Choroid plexus epithelial cell (primary cell): ENCODE measurements at regions not wholly inside any gene's neighbourhood (a gene's known extent, or its start where the extent isn't known, plus 50 kb on each side); places are given as distances from the start of the nearest gene placed in this dataset.
"Not testable (repeated sequence)": the region's sequence is repeated elsewhere in the genome, so short reads cannot be mapped to it uniquely, and the experiment has no call there.

Experiments used
- DNase-seq: peaks from one replicate; pipeline ENCODE4 v3.0.0-alpha.2; 2010; ENCODE audit warnings: low read depth
- H3K4me3 ChIP-seq: 2 replicates; pipeline ENCODE4 v1.5.1; 2011; ENCODE audit warnings: low read depth, mild to moderate bottlenecking, control low read depth, low read length, moderate library complexity
- TF ChIP-seq, protein P1 (sequence below): conservative IDR thresholded peaks from 2 replicates; pipeline ENCODE4 v1.5.1; 2011; ENCODE audit warnings: low read depth, mild to moderate bottlenecking, control low read depth, inconsistent platforms, low read length, moderate library complexity

DNA sequence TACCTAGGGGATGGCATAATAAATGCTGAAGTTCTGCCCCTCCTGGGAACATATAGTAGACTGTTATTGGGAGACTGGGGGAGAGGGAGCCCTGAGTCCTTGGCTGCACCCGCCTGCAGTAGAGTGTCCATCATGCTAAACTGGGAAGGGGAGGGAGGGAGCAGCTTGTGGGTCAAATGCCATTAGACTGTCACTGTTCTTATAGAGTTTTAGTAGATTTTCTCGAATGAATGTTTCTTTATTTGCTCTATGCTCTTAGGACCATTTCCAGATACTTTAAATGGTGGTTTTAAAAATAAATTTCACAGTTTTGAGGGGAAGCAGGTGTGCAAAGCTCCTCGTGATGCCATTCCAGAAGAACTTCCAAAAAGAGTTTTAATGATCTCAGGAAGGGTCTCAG lies 111.6 kb upstream of the USP9X start:
- DNase-seq = no peak
- TF ChIP-seq, protein P1, sequence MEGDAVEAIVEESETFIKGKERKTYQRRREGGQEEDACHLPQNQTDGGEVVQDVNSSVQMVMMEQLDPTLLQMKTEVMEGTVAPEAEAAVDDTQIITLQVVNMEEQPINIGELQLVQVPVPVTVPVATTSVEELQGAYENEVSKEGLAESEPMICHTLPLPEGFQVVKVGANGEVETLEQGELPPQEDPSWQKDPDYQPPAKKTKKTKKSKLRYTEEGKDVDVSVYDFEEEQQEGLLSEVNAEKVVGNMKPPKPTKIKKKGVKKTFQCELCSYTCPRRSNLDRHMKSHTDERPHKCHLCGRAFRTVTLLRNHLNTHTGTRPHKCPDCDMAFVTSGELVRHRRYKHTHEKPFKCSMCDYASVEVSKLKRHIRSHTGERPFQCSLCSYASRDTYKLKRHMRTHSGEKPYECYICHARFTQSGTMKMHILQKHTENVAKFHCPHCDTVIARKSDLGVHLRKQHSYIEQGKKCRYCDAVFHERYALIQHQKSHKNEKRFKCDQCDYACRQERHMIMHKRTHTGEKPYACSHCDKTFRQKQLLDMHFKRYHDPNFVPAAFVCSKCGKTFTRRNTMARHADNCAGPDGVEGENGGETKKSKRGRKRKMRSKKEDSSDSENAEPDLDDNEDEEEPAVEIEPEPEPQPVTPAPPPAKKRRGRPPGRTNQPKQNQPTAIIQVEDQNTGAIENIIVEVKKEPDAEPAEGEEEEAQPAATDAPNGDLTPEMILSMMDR = no peak
- no peak overlapping the region for H3K4me3 ChIP-seq

GRCh38 chrX:40975951-40976350 lies 109.3 kb upstream of the USP9X start:
- no peak overlapping the region for H3K4me3 ChIP-seq
- DNase-seq = peak; percentile 30
- TF ChIP-seq, protein P1 = no peak

GRCh38 chrX:40976981-40977380 lies 108.3 kb upstream of the USP9X start:
- TF ChIP-seq, protein P1 = no peak
- H3K4me3 ChIP-seq = no peak overlapping the region
- DNase-seq = peak; percentile 10

GRCh38 chrX:40984962-40985361 lies 100.3 kb upstream of the USP9X start:
- TF ChIP-seq, protein P1 = no peak

DNA sequence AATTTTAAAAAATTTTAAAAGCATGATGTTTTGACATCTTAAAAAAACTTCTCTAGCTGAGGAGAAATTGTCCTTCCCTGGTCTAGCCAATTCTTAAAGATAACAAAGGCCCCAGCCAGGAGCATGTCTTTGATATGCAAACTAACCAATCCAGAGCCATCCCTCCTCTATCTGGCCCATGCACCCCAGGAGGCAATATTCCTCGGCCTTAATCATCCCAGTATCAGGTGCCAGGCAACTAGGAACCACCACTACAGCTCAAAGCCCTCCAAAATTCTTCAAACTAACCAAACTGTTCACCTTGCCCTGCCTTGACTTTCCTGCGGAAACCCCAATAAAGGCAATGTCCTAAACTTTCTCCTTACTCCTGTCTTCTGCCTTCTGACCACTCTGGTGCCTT lies 97.8 kb upstream of the USP9X start:
- no peak overlapping the region for H3K4me3 ChIP-seq
- no peak for DNase-seq
- TF ChIP-seq, protein P1 = no peak

More at GRCh38 chrX:40984962-40985361, 100.3 kb upstream of the USP9X start:
- H3K4me3 ChIP-seq = no peak overlapping the region
- DNase-seq = no peak

DNA sequence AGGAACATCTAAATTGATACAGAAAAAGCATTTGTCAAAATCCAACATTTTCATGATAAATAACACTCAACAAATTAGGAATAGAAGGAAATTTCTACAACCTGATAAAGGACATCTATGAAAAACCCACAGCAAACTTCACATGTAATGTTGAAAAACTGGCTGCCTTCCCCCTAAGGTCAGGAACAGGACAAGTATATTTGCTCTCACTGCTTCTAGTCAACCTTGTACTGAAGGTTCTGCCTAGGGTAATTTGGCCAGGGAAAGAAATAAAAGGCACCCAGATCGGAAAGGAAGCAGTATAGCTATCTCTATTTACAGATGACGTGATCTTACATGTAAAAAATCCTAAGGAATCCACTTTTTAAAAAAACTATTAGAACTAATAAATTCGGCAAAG lies 97.1 kb upstream of the USP9X start:
- TF ChIP-seq, protein P1 = no peak
- DNase-seq = no peak
- no peak overlapping the region for H3K4me3 ChIP-seq

GRCh38 chrX:40993395-40993794 lies 91.8 kb upstream of the USP9X start:
- not testable (repeated sequence) for DNase-seq, H3K4me3 ChIP-seq

GRCh38 chrX:40996886-40997530 lies 88.2 kb upstream of the USP9X start:
- H3K4me3 ChIP-seq = peak overlapping the region; percentile 11
- DNase-seq = peak; percentile 91
- TF ChIP-seq, protein P1 = no peak
